Osteoblast (primary cell): ENCODE measurements at regions not wholly inside any gene's neighbourhood (a gene's known extent, or its start where the extent isn't known, plus 50 kb on each side); places are given as distances from the start of the nearest gene placed in this dataset.

Experiments
- DNase-seq: peaks from one replicate; pipeline ENCODE4 v3.0.0; 2011; ENCODE audit warnings: low spot score, mixed read lengths; ENCODE audit not compliant: insufficient read length; ENCODE audit errors: missing footprints
- H2AFZ ChIP-seq: 2 replicates; pipeline ENCODE4 v1.6.0; 2011; ENCODE audit warnings: mild to moderate bottlenecking, low read length
- H3K27ac ChIP-seq: 2 replicates; pipeline ENCODE4 v1.5.1; 2011; ENCODE audit warnings: mild to moderate bottlenecking, low read depth, low read length, moderate library complexity
- H3K27me3 ChIP-seq: 2 replicates; pipeline ENCODE4 v1.6.0; 2012; ENCODE audit warnings: mild to moderate bottlenecking, control low read depth, inconsistent platforms, low read length, moderate library complexity; ENCODE audit not compliant: insufficient read depth
- H3K36me3 ChIP-seq: 2 replicates; pipeline ENCODE4 v1.5.1; 2011; ENCODE audit warnings: mild to moderate bottlenecking, low read length, control low read depth, moderate library complexity; ENCODE audit not compliant: insufficient read depth
- H3K4me1 ChIP-seq: 2 replicates; pipeline ENCODE4 v1.5.1; 2011; ENCODE audit warnings: mild to moderate bottlenecking, low read length, control low read depth, moderate library complexity; ENCODE audit not compliant: insufficient read depth
- H3K4me2 ChIP-seq: 2 replicates; pipeline ENCODE4 v1.6.0; 2011; ENCODE audit warnings: mild to moderate bottlenecking, low read length; ENCODE audit not compliant: insufficient read depth
- H3K4me3 ChIP-seq: fragments of 200-600 bp; sonication (generic); 3 replicates; pipeline ENCODE4 v1.5.1; 2012; ENCODE audit warnings: mild to moderate bottlenecking, low read length, inconsistent platforms; ENCODE audit not compliant: insufficient read depth
- H3K79me2 ChIP-seq: 2 replicates; pipeline ENCODE4 v1.6.0; 2012; ENCODE audit warnings: mild to moderate bottlenecking, low read length, control low read depth, inconsistent platforms; ENCODE audit not compliant: insufficient read depth
- H3K9me3 ChIP-seq: 2 replicates; pipeline ENCODE4 v1.5.1; 2011; ENCODE audit warnings: low read depth, low read length, control low read depth
- H4K20me1 ChIP-seq: 2 replicates; pipeline ENCODE4 v1.6.0; 2012; ENCODE audit warnings: mild to moderate bottlenecking, low read length, control low read depth; ENCODE audit not compliant: insufficient read depth
- TF ChIP-seq, protein P1 (sequence below): IDR thresholded peaks from 2 replicates; pipeline ENCODE4 v1.5.1; 2011; ENCODE audit warnings: mild to moderate bottlenecking, low read depth, low read length, moderate library complexity; ENCODE audit errors: extremely low read depth

DNA sequence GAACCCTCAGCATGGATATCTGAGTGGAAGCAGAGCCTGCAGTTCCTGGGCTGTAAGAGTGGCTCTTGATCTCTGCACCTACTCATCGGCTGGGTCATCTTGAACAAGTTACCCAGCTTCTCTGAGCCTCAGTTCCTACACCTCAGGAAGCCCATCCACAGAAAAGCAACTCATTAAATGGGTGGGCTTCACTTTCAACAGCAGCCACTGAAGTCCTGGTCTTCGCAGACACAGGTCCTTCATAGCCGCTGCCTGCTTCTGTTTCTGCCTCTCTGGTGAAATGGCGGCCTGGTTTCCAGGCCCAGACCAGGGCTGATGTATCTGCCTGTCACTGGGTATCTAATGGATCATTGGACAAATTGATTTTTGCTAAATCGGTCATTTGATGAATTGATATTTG is 571.4 kb downstream of the PTPRU start:
- Histone ChIP-seq H3K27ac (no peak overlapping the region), H3K36me3 (no peaks in the 10 kb centered on the region), H2AFZ (no peak overlapping the region), H3K4me3 (no peak overlapping the region), H3K9me3 (no peaks in the 10 kb centered on the region), H3K79me2 (no peaks in the 10 kb centered on the region), H3K4me1 (no peaks in the 10 kb centered on the region), H3K4me2 (no peak overlapping the region), H4K20me1 (no peaks in the 10 kb centered on the region), H3K27me3 (peaks cover 4% of the 10 kb centered on the region)
- no peak for DNase-seq
- TF ChIP-seq, protein P1, sequence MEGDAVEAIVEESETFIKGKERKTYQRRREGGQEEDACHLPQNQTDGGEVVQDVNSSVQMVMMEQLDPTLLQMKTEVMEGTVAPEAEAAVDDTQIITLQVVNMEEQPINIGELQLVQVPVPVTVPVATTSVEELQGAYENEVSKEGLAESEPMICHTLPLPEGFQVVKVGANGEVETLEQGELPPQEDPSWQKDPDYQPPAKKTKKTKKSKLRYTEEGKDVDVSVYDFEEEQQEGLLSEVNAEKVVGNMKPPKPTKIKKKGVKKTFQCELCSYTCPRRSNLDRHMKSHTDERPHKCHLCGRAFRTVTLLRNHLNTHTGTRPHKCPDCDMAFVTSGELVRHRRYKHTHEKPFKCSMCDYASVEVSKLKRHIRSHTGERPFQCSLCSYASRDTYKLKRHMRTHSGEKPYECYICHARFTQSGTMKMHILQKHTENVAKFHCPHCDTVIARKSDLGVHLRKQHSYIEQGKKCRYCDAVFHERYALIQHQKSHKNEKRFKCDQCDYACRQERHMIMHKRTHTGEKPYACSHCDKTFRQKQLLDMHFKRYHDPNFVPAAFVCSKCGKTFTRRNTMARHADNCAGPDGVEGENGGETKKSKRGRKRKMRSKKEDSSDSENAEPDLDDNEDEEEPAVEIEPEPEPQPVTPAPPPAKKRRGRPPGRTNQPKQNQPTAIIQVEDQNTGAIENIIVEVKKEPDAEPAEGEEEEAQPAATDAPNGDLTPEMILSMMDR, result no peak

DNA sequence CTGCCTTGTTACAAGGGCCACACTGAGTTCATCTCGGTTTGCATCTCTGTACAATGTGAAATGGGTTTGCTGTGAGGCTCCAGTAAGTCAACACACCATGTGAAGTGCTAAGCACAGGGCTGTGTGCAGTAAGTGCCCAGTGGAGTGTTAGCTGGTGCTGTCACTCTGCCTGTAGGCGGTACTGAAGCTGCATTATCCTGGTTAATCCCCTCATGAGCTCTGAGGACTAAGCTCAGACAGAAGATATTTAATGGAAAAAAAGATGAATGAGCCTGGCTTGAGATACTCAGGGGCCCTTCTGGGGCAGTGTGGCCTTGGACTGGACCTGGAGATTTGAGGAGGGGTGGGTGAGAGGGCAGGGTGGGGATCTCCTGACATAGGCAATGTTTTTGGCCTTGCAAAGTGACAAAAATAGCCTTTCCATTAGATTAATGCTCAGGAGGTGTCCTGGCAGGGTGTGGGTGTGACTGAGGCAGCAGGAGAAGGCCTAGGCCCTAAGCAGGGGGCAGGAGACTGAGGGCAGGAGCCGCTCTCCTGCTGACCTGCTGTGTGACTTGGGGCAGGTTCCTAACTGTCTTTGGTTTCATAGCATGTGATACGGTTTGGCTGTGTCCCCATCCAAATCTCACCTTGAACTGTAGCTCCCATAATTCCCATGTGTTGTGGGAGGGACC is 570.5 kb downstream of the PTPRU start:
- H3K4me3 ChIP-seq, result no peak overlapping the region
- no peaks in the 10 kb centered on the region for H3K4me1 ChIP-seq
- no peaks in the 10 kb centered on the region for H3K79me2 ChIP-seq
- H2AFZ ChIP-seq, result no peak overlapping the region
- no peaks in the 10 kb centered on the region for H3K36me3 ChIP-seq
- H3K4me2 ChIP-seq, result no peak overlapping the region
- no peaks in the 10 kb centered on the region for H3K9me3 ChIP-seq
- no peaks in the 10 kb centered on the region for H4K20me1 ChIP-seq
- peaks cover 4% of the 10 kb centered on the region for H3K27me3 ChIP-seq
- DNase-seq, result no peak
- TF ChIP-seq, protein P1, result no peak
- no peak overlapping the region for H3K27ac ChIP-seq

DNA sequence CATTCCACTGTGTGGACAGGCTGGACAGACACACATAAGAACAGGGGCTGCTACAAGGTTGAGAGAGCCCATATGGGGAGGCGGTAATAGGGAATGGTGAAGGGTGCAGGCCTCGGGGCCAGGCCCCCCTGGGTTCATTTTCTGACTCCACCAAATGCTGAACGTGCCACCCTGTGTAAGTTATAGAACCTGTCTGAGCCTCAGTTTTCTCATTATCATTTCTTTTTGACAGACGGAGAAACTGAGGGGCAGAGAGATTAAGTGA is 569.5 kb downstream of the PTPRU start:
- TF ChIP-seq, protein P1, result no peak
- no peaks in the 10 kb centered on the region for H3K36me3 ChIP-seq
- DNase-seq, result no peak
- no peaks in the 10 kb centered on the region for H3K79me2 ChIP-seq
- H3K27me3 ChIP-seq, result peaks cover 4% of the 10 kb centered on the region
- no peak overlapping the region for H2AFZ ChIP-seq
- no peaks in the 10 kb centered on the region for H4K20me1 ChIP-seq
- no peak overlapping the region for H3K27ac ChIP-seq
- H3K4me1 ChIP-seq, result no peaks in the 10 kb centered on the region
- no peak overlapping the region for H3K4me3 ChIP-seq
- H3K4me2 ChIP-seq, result no peak overlapping the region
- no peaks in the 10 kb centered on the region for H3K9me3 ChIP-seq

DNA sequence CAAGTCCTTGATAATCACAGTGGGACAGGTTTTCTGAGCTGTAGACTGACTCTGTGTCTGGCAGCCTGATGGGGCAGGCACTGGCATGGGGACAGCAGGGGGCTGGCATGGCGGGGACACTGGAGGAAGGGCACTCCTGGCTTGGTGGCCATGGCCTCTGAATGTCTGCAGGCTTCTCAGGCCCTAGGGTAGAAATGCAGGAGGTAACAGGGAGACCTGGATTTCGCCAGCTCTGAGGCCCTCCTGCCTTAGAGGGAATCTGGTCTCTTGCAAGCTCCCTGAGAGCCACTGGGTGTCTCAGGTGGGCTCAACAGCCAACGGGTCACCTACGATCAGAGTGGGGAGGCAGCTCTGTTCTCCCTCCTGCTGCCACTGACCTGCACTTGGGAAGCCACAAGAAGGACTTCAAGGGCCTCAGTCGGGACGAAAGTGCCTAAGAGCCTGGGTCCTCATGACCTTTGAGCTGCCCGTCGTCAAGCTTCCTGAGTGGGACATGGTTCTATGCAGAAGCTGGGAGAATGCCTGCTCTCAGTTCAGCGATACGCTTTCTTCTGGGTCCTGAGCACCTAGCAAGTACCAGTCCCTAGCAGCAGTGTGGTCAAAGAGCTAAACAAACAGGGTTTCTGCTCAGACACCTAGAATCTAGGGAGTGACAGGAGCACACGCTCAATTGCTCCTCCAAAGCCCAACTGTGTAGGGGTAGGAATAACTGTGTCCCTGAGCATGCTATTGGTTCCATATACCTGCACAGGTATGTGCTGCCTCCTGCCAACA is 569.0 kb downstream of the PTPRU start:
- Histone ChIP-seq H3K27me3 (peaks cover 4% of the 10 kb centered on the region), H3K4me3 (no peak overlapping the region), H3K36me3 (no peaks in the 10 kb centered on the region), H3K4me2 (no peak overlapping the region), H3K79me2 (no peaks in the 10 kb centered on the region), H3K9me3 (no peaks in the 10 kb centered on the region), H2AFZ (no peak overlapping the region), H4K20me1 (no peaks in the 10 kb centered on the region), H3K4me1 (no peaks in the 10 kb centered on the region), H3K27ac (no peak overlapping the region)
- no peak for DNase-seq
- TF ChIP-seq, protein P1, result no peak
